ENCODE measurements at regions not wholly inside any gene's neighbourhood (a gene's known extent, or its start where the extent isn't known, plus 50 kb on each side); places are given as distances from the start of the nearest gene placed in this dataset.

- DNase-seq, result no peak
Measured at GRCh38 chr9:7287986-7288385, 511.6 kb downstream of the DMAC1 start.

- DNase-seq, result no peak
Measured at GRCh38 chr9:7287065-7287464, 512.5 kb downstream of the DMAC1 start.

GRCh38 chr9:7286101-7286500 lies 513.5 kb downstream of the DMAC1 start:
- DNase-seq, result no peak

GRCh38 chr9:7285199-7285598 lies 514.4 kb downstream of the DMAC1 start:
- no peak for DNase-seq

GRCh38 chr9:7284517-7284916 lies 515.1 kb downstream of the DMAC1 start:
- DNase-seq, result no peak

- DNase-seq, result no peak
Measured at GRCh38 chr9:7284117-7284516, 515.5 kb downstream of the DMAC1 start.

- DNase-seq, result no peak
Measured at GRCh38 chr9:7273575-7273974, 515.8 kb downstream of the KDM4C start.

GRCh38 chr9:7266911-7267595 lies 509.3 kb downstream of the KDM4C start:
- no peak for DNase-seq

GRCh38 chr9:7265181-7265580 lies 507.4 kb downstream of the KDM4C start:
- no peak for DNase-seq

- no peak for DNase-seq
Measured at GRCh38 chr9:7259544-7260241, 501.9 kb downstream of the KDM4C start.

- DNase-seq, result no peak
Measured at GRCh38 chr9:7258688-7259396, 501.1 kb downstream of the KDM4C start.

- no peak for DNase-seq
Measured at GRCh38 chr9:7246917-7247522, 489.2 kb downstream of the KDM4C start.

- DNase-seq, result no peak
Measured at GRCh38 chr9:7245976-7246580, 488.3 kb downstream of the KDM4C start.

GRCh38 chr9:7243838-7244237 lies 486.1 kb downstream of the KDM4C start:
- DNase-seq, result no peak

- no peak for DNase-seq
Measured at GRCh38 chr9:7242126-7242525, 484.4 kb downstream of the KDM4C start.

GRCh38 chr9:7241694-7242093 lies 483.9 kb downstream of the KDM4C start:
- DNase-seq, result no peak

- no peak for DNase-seq
Measured at GRCh38 chr9:7240569-7241311, 483.0 kb downstream of the KDM4C start.

GRCh38 chr9:7239708-7240107 lies 481.9 kb downstream of the KDM4C start:
- DNase-seq, result no peak

GRCh38 chr9:7238247-7238637 lies 480.5 kb downstream of the KDM4C start:
- DNase-seq, result no peak

GRCh38 chr9:7237473-7238246 lies 479.9 kb downstream of the KDM4C start:
- no peak for DNase-seq

- no peak for DNase-seq
Measured at GRCh38 chr9:7236186-7236585, 478.4 kb downstream of the KDM4C start.

GRCh38 chr9:7234144-7234543 lies 476.4 kb downstream of the KDM4C start:
- DNase-seq, result no peak

Data from bone marrow (tissue), 2 donors.